ENCODE measurements at regions not wholly inside any gene's neighbourhood (a gene's known extent, or its start where the extent isn't known, plus 50 kb on each side); places are given as distances from the start of the nearest gene placed in this dataset.

DNA sequence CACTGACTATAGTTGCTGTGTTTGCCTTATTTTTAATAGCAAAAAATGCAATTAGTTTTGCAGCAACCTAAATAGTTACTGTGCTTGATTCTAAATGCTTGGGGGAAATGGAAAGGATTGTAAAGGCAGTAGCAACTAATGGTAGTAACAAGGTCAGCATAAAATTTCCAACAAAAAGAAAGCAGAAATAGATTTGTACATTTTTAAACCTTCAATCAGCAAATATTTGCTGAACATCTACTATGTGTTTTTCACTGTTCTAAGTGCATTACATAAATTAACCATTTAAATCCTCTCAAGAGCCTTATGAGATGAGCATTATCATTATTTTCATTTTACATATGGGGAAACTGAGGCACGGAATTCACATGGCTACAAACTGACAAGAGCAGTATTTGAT, 308.0 kb upstream of the UBE2E3 start:
- intact Hi-C loops (cut with micrococcal nuclease): no loop called here
- H3K27ac ChIP-seq (ENCODE audit: low read length): no peak overlapping the region
- no peaks in the 10 kb centered on the region for H3K36me3 ChIP-seq (ENCODE audit: control insufficient read depth, insufficient read depth, low read length)
- no peaks in the 10 kb centered on the region for H3K4me1 Mint-ChIP-seq
- TF ChIP-seq, protein P1, sequence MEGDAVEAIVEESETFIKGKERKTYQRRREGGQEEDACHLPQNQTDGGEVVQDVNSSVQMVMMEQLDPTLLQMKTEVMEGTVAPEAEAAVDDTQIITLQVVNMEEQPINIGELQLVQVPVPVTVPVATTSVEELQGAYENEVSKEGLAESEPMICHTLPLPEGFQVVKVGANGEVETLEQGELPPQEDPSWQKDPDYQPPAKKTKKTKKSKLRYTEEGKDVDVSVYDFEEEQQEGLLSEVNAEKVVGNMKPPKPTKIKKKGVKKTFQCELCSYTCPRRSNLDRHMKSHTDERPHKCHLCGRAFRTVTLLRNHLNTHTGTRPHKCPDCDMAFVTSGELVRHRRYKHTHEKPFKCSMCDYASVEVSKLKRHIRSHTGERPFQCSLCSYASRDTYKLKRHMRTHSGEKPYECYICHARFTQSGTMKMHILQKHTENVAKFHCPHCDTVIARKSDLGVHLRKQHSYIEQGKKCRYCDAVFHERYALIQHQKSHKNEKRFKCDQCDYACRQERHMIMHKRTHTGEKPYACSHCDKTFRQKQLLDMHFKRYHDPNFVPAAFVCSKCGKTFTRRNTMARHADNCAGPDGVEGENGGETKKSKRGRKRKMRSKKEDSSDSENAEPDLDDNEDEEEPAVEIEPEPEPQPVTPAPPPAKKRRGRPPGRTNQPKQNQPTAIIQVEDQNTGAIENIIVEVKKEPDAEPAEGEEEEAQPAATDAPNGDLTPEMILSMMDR (IDR thresholded peaks at IDR 0.05): no peak
- peaks cover 2% of the 10 kb centered on the region for H3K27me3 ChIP-seq (ENCODE audit: control insufficient read depth, insufficient read depth, low read length)
- no peaks in the 10 kb centered on the region for H3K4me1 ChIP-seq (ENCODE audit: control insufficient read depth, insufficient read depth, low read length)
- H3K9me3 ChIP-seq (ENCODE audit: control insufficient read depth, insufficient read depth, low read length): no peaks in the 10 kb centered on the region
- H3K27me3 Mint-ChIP-seq (ENCODE audit: low read depth in 2 of 2): peaks cover 0 to 2% of the 10 kb centered on the region in 2 donors
- peaks cover 0 to 5% of the 10 kb centered on the region in 2 donors for H3K9me3 Mint-ChIP-seq
- no peaks in the 10 kb centered on the region for H3K36me3 Mint-ChIP-seq
- H3K4me3 ChIP-seq (ENCODE audit: low read length): no peak overlapping the region
- no peak for DNase-seq
- H3K27ac Mint-ChIP-seq: no peak overlapping the region
- no peak for ATAC-seq
- H3K4me3 Mint-ChIP-seq: no peak overlapping the region
- 29% methylated on average over 1 of the region's 1 CpG for WGBS (ENCODE audit: insufficient coverage)

DNA sequence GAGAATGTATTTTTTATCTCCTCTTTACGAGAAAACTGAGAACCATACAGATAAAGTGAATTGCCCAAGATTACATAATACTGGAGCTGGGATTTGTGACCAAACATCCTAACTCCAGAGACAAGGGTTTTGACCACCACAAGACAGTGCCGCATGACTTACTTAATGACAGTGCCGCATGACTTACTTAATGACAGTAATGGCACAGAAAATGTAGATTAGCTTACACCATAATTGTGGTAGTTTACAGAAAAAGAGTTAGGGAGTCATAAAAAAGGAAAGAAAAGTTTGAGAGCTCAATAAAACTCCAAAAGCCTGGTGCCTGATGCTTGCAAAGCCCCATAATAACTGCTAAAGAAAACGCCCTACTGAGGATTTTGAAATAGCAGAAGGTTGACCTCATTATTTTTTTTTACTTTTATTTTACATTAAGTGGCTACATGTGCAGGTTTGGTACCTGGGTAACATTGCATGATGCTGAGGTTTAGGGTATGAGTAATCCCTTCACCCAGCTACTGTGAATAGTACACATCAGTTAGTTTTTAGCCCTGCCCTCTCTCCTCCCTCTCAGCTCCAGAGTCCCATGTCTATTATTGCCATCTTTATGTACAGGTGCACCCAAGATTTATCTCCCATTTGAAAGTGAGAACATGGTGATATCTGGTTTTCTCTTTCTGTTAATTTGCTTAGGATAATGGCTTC, 310.0 kb upstream of the UBE2E3 start:
- Mint-ChIP-seq H3K9me3 (peaks cover 0 to 5% of the 10 kb centered on the region in 2 donors), H3K36me3 (no peaks in the 10 kb centered on the region), H3K4me3 (no peak overlapping the region), H3K4me1 (no peaks in the 10 kb centered on the region), H3K27me3 (ENCODE audit: low read depth in 2 of 2) (peaks cover 0 to 2% of the 10 kb centered on the region in 2 donors), H3K27ac (no peak overlapping the region)
- intact Hi-C loops (cut with micrococcal nuclease): no loop called here
- Histone ChIP-seq H3K27ac (ENCODE audit: low read length) (no peak overlapping the region), H3K9me3 (ENCODE audit: control insufficient read depth, insufficient read depth, low read length) (no peaks in the 10 kb centered on the region), H3K27me3 (ENCODE audit: control insufficient read depth, insufficient read depth, low read length) (peaks cover 2% of the 10 kb centered on the region), H3K36me3 (ENCODE audit: control insufficient read depth, insufficient read depth, low read length) (no peaks in the 10 kb centered on the region), H3K4me3 (ENCODE audit: low read length) (no peak overlapping the region), H3K4me1 (ENCODE audit: control insufficient read depth, insufficient read depth, low read length) (no peaks in the 10 kb centered on the region)
- TF ChIP-seq, protein P1 (IDR thresholded peaks at IDR 0.05): no peak
- 84% methylated on average over 4 of the region's 4 CpGs for WGBS (ENCODE audit: insufficient coverage)
- ATAC-seq: no peak
- DNase-seq: no peak

DNA sequence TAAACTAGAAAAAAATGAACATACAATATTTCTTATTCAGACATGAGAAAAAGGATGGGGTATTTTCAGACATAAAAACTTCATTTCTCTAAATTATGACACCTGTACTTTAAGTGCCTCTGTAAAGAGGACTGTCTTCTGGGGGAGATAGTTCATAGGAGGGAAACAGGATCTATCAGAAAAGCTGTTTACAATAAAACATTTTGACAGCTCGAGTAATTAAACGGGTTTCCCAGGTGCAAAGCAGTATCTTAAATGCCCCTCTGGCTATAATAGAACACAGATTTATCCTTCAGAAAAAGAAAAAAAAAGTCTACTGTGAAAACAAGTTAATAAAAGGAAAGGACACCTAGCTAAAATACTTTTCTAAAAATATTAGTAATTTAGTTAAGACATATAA, 311.4 kb upstream of the UBE2E3 start:
- DNase-seq (no peak), ATAC-seq (no peak)
- Histone ChIP-seq H3K27me3 (ENCODE audit: control insufficient read depth, insufficient read depth, low read length) (peaks cover 2% of the 10 kb centered on the region), H3K4me3 (ENCODE audit: low read length) (no peak overlapping the region), H3K36me3 (ENCODE audit: control insufficient read depth, insufficient read depth, low read length) (no peaks in the 10 kb centered on the region), H3K4me1 (ENCODE audit: control insufficient read depth, insufficient read depth, low read length) (no peaks in the 10 kb centered on the region), H3K9me3 (ENCODE audit: control insufficient read depth, insufficient read depth, low read length) (no peaks in the 10 kb centered on the region), H3K27ac (ENCODE audit: low read length) (no peak overlapping the region)
- no peaks in the 10 kb centered on the region for H3K4me1 Mint-ChIP-seq
- WGBS (ENCODE audit: insufficient coverage): 80% methylated on average over 2 of the region's 2 CpGs
- TF ChIP-seq, protein P1 (IDR thresholded peaks at IDR 0.05): no peak
- H3K9me3 Mint-ChIP-seq: peaks cover 0 to 3% of the 10 kb centered on the region in 2 donors
- H3K27me3 Mint-ChIP-seq (ENCODE audit: low read depth in 2 of 2): no peaks in the 10 kb centered on the region
- H3K36me3 Mint-ChIP-seq: no peaks in the 10 kb centered on the region
- intact Hi-C loops (cut with micrococcal nuclease): no loop called here
- H3K27ac Mint-ChIP-seq: no peak overlapping the region
- no peak overlapping the region for H3K4me3 Mint-ChIP-seq

GRCh38 chr2:180664507-180664906, 315.9 kb upstream of the UBE2E3 start:
- H3K27me3 Mint-ChIP-seq (ENCODE audit: low read depth in 2 of 2): peaks cover 0 to under 1% of the 10 kb centered on the region in 2 donors
- no peaks in the 10 kb centered on the region for H3K4me1 Mint-ChIP-seq
- H3K27ac ChIP-seq (ENCODE audit: low read length): no peak overlapping the region
- H3K36me3 ChIP-seq (ENCODE audit: control insufficient read depth, insufficient read depth, low read length): no peaks in the 10 kb centered on the region
- no peaks in the 10 kb centered on the region for H3K9me3 Mint-ChIP-seq
- H3K4me1 ChIP-seq (ENCODE audit: control insufficient read depth, insufficient read depth, low read length): no peaks in the 10 kb centered on the region
- WGBS (ENCODE audit: insufficient coverage): 90% methylated on average over 2 of the region's 2 CpGs
- H3K4me3 Mint-ChIP-seq: no peak overlapping the region
- no peak overlapping the region for H3K4me3 ChIP-seq (ENCODE audit: low read length)
- no peaks in the 10 kb centered on the region for H3K9me3 ChIP-seq (ENCODE audit: control insufficient read depth, insufficient read depth, low read length)
- no peak overlapping the region for H3K27ac Mint-ChIP-seq
- H3K27me3 ChIP-seq (ENCODE audit: control insufficient read depth, insufficient read depth, low read length): peaks cover 2% of the 10 kb centered on the region
- no peaks in the 10 kb centered on the region for H3K36me3 Mint-ChIP-seq
- no peak for ATAC-seq
- DNase-seq: no peak
- intact Hi-C loops (cut with micrococcal nuclease): no loop called here
- TF ChIP-seq, protein P1 (IDR thresholded peaks at IDR 0.05): no peak

All from natural killer cell (primary cell).